ENCODE measurements at regions not wholly inside any gene's neighbourhood (a gene's known extent, or its start where the extent isn't known, plus 50 kb on each side); places are given as distances from the start of the nearest gene placed in this dataset.

- DNase-seq, result peak; percentile 98
Observed at GRCh38 chr4:128600996-128601871, 208.3 kb upstream of the JADE1 start.

- DNase-seq, result no peak
Observed at GRCh38 chr4:128600410-128600809, 209.1 kb upstream of the JADE1 start.

GRCh38 chr4:128597500-128597899, 212.0 kb upstream of the JADE1 start:
- no peak for DNase-seq

- DNase-seq, result no peak
Observed at GRCh38 chr4:128596853-128597252, 212.6 kb upstream of the JADE1 start.

GRCh38 chr4:128596115-128596514, 213.4 kb upstream of the JADE1 start:
- no peak for DNase-seq

- no peak for DNase-seq
Observed at GRCh38 chr4:128591482-128591881, 218.0 kb upstream of the JADE1 start.

- no peak for DNase-seq
Observed at GRCh38 chr4:128590773-128591172, 218.7 kb upstream of the JADE1 start.

- DNase-seq, result no peak
Observed at GRCh38 chr4:128590034-128590740, 219.3 kb upstream of the JADE1 start.

GRCh38 chr4:128589384-128589965, 220.0 kb upstream of the JADE1 start:
- no peak for DNase-seq

GRCh38 chr4:128587382-128587781, 222.1 kb upstream of the JADE1 start:
- DNase-seq, result no peak

GRCh38 chr4:128583753-128584712, 225.5 kb upstream of the JADE1 start:
- no peak for DNase-seq

GRCh38 chr4:128582427-128582870, 227.1 kb upstream of the JADE1 start:
- no peak for DNase-seq

GRCh38 chr4:128579154-128579853, 230.2 kb upstream of the JADE1 start:
- DNase-seq, result no peak

GRCh38 chr4:128574706-128575105, 234.8 kb upstream of the JADE1 start:
- DNase-seq, result peak; percentile 74

GRCh38 chr4:128573781-128574508, 235.6 kb upstream of the JADE1 start:
- DNase-seq, result peak; percentile 75

GRCh38 chr4:128572778-128573241, 236.7 kb upstream of the JADE1 start:
- peak; percentile 93 for DNase-seq

- peak; percentile 69 for DNase-seq
Observed at GRCh38 chr4:128571747-128572146, 237.8 kb upstream of the JADE1 start.

- DNase-seq, result no peak
Observed at GRCh38 chr4:128570387-128570975, 239.0 kb upstream of the JADE1 start.

GRCh38 chr4:128566693-128567092, 242.8 kb upstream of the JADE1 start:
- no peak for DNase-seq

GRCh38 chr4:128565565-128566186, 243.8 kb upstream of the JADE1 start:
- DNase-seq, result peak; percentile 75
